ENCODE measurements at regions not wholly inside any gene's neighbourhood (a gene's known extent, or its start where the extent isn't known, plus 50 kb on each side); places are given as distances from the start of the nearest gene placed in this dataset.
"Not testable (repeated sequence)": the region's sequence is repeated elsewhere in the genome, so short reads cannot be mapped to it uniquely, and the experiment has no call there.

- no peak for DNase-seq
Measured at GRCh38 chr5:57002959-57003485, 51.1 kb upstream of the MIER3 start.

- DNase-seq, result not testable (repeated sequence)
Measured at GRCh38 chr5:57003566-57003965, 51.6 kb upstream of the MIER3 start.

- DNase-seq, result no peak
Measured at GRCh38 chr5:57004800-57005199, 52.9 kb upstream of the MIER3 start.

- DNase-seq, result no peak
Measured at GRCh38 chr5:57007344-57007743, 55.4 kb upstream of the MIER3 start.

- no peak for DNase-seq
Measured at GRCh38 chr5:57009811-57010210, 57.9 kb upstream of the MIER3 start.

- no peak for DNase-seq
Measured at GRCh38 chr5:57010786-57011185, 58.9 kb upstream of the MIER3 start.

GRCh38 chr5:57012511-57012910, 60.6 kb upstream of the MIER3 start:
- DNase-seq, result no peak

- no peak for DNase-seq
Measured at GRCh38 chr5:57025961-57026360, 74.0 kb upstream of the MIER3 start.

- DNase-seq, result no peak
Measured at GRCh38 chr5:57028161-57028560, 76.2 kb upstream of the MIER3 start.

GRCh38 chr5:57032151-57032551, 80.2 kb upstream of the MIER3 start:
- no peak for DNase-seq

- DNase-seq, result no peak
Measured at GRCh38 chr5:57033103-57033502, 81.2 kb upstream of the MIER3 start.

- DNase-seq, result no peak
Measured at GRCh38 chr5:57033503-57033902, 81.6 kb upstream of the MIER3 start.

GRCh38 chr5:57034201-57034916, 82.4 kb upstream of the MIER3 start:
- DNase-seq, result no peak

GRCh38 chr5:57035955-57036354, 84.0 kb upstream of the MIER3 start:
- DNase-seq, result no peak

- DNase-seq, result no peak
Measured at GRCh38 chr5:57036761-57037160, 84.8 kb upstream of the MIER3 start.

GRCh38 chr5:57037355-57037754, 85.4 kb upstream of the MIER3 start:
- no peak for DNase-seq

- DNase-seq, result no peak
Measured at GRCh38 chr5:57041570-57041969, 89.6 kb upstream of the MIER3 start.

- DNase-seq, result no peak
Measured at GRCh38 chr5:57042524-57042931, 90.6 kb upstream of the MIER3 start.

- no peak for DNase-seq
Measured at GRCh38 chr5:57054135-57054534, 102.2 kb upstream of the MIER3 start.

- no peak for DNase-seq
Measured at GRCh38 chr5:57054671-57055070, 102.7 kb upstream of the MIER3 start.

- no peak for DNase-seq
Measured at GRCh38 chr5:57055731-57056130, 103.8 kb upstream of the MIER3 start.

GRCh38 chr5:57063773-57064172, 110.1 kb upstream of the GPBP1 start:
- DNase-seq, result no peak

- no peak for DNase-seq
Measured at GRCh38 chr5:57066924-57067596, 106.8 kb upstream of the GPBP1 start.

GRCh38 chr5:57067597-57067924, 106.3 kb upstream of the GPBP1 start:
- DNase-seq, result no peak

Data from activated T-cell treated with anti-CD3 and anti-CD28 coated beads for 4 hours (primary cell).